Calu3 (cell line): ENCODE measurements at regions not wholly inside any gene's neighbourhood (a gene's known extent, or its start where the extent isn't known, plus 50 kb on each side); places are given as distances from the start of the nearest gene placed in this dataset.

Source experiments
- BruUV-seq: library from RNA; stranded (reverse); fragments of 400-500 nt; replicated peaks from 2 replicates; lab custom pipeline; 2021; lab: Mats Ljungman, UMichigan
- CTCF ChIA-PET: fragments of 300-600 bp; sonication (Branson Sonifier 250); formaldehyde crosslinking; loops from one replicate; lab custom pipeline; 2022; ENCODE audit warnings: antibody characterized with exemption; lab: Charles Lee
- DNase-seq: peaks from one replicate; pipeline ENCODE4 v3.0.0; 2022
- H3K27ac Mint-ChIP-seq: one replicate; pipeline ENCODE4 v1.8.0; 2022; ENCODE audit warnings: mixed read lengths; ENCODE audit not compliant: unreplicated experiment
- H3K27me3 Mint-ChIP-seq: one replicate; pipeline ENCODE4 v1.8.0; 2022; ENCODE audit warnings: mixed read lengths; ENCODE audit not compliant: unreplicated experiment
- H3K36me3 Mint-ChIP-seq: one replicate; pipeline ENCODE4 v1.8.0; 2022; ENCODE audit warnings: mild to moderate bottlenecking, moderate library complexity, mixed read lengths; ENCODE audit not compliant: insufficient read depth, unreplicated experiment
- H3K4me1 Mint-ChIP-seq: one replicate; pipeline ENCODE4 v1.8.0; 2022; ENCODE audit warnings: mild to moderate bottlenecking, low read depth, mixed read lengths; ENCODE audit not compliant: unreplicated experiment
- H3K4me3 Mint-ChIP-seq: one replicate; pipeline ENCODE4 v1.8.0; 2022; ENCODE audit warnings: mild to moderate bottlenecking, low read depth, moderate library complexity, mixed read lengths; ENCODE audit not compliant: unreplicated experiment
- H3K9me3 Mint-ChIP-seq: one replicate; pipeline ENCODE4 v1.8.0; 2022; ENCODE audit warnings: low read depth, mixed read lengths; ENCODE audit not compliant: unreplicated experiment
- intact Hi-C: fragments of 100-400 bp; cut with micrococcal nuclease; formaldehyde crosslinking; loops from one replicate; pipeline ENCODE4 v1.10.0; 2022; ENCODE audit not compliant: unreplicated experiment
- TF ChIP-seq, protein P1 (sequence below): fragments of 200-600 bp; IDR thresholded peaks from one replicate; pipeline ENCODE4 v1.8.0; 2022; ENCODE audit warnings: antibody characterized with exemption; ENCODE audit not compliant: unreplicated experiment

DNA sequence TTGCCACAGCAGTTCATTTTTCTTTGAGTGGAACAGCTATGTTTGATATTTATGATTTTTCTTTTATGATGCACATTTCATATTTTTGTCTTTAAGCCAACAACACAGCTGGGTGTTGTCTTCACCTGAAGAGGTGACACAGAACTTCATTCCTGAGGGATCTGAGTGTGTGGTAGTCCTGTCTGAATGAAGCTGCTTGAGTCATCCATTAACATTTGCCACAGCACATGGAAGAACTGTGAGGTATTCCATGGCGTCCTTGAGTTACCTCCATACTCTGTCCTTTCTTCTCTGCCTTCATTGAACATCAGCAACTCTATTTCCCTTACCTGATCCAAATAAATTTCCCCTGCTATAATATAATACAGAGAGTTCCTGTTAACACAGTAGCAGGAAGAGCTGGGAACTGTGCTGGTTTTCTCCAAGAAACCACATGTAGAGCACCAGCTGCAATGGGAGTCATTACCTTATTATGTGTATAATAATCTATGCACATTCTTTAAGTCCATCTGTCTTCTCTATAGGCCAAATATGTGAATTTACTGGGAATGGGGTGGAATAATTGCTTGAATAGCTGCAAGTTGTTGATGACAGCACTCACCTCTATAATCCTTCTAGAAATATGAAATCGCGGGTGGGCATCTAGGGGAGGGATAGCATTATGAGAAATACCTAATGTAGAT is 72.4 kb upstream of the TAC1 start:
- TF ChIP-seq, protein P1, sequence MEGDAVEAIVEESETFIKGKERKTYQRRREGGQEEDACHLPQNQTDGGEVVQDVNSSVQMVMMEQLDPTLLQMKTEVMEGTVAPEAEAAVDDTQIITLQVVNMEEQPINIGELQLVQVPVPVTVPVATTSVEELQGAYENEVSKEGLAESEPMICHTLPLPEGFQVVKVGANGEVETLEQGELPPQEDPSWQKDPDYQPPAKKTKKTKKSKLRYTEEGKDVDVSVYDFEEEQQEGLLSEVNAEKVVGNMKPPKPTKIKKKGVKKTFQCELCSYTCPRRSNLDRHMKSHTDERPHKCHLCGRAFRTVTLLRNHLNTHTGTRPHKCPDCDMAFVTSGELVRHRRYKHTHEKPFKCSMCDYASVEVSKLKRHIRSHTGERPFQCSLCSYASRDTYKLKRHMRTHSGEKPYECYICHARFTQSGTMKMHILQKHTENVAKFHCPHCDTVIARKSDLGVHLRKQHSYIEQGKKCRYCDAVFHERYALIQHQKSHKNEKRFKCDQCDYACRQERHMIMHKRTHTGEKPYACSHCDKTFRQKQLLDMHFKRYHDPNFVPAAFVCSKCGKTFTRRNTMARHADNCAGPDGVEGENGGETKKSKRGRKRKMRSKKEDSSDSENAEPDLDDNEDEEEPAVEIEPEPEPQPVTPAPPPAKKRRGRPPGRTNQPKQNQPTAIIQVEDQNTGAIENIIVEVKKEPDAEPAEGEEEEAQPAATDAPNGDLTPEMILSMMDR: no peak
- DNase-seq: no peak
- Mint-ChIP-seq H3K9me3 (no peaks in the 10 kb centered on the region), H3K27ac (no peak overlapping the region), H3K4me1 (no peaks in the 10 kb centered on the region), H3K27me3 (peaks cover 26% of the 10 kb centered on the region), H3K36me3 (no peaks in the 10 kb centered on the region), H3K4me3 (no peak overlapping the region)
- intact Hi-C loops: no loop called here
- BruUV-seq: no TSS peak
- CTCF ChIA-PET: no interaction called here

DNA sequence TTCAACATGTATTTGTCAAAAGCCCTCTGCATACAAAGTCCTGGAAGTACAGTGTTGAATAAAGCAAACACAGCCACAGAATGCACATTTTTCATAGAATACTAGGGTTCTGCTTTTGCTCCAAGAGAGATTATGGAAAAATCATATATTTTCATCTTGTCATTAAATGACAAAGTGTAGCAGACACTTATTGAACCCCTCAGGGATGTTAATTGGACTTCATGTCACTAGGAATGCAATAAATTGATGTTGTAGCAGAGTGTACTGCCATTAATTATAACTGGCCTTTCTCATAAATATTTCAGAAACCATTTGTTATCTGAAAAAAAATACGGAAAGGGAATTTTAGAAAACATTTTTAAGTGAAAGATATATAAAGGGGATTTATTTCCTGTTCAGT is 64.5 kb upstream of the TAC1 start:
- BruUV-seq: no TSS peak
- H3K27ac Mint-ChIP-seq: no peak overlapping the region
- TF ChIP-seq, protein P1: no peak
- H3K4me1 Mint-ChIP-seq: no peaks in the 10 kb centered on the region
- CTCF ChIA-PET: no interaction called here
- no peaks in the 10 kb centered on the region for H3K9me3 Mint-ChIP-seq
- H3K4me3 Mint-ChIP-seq: no peak overlapping the region
- peaks cover 61% of the 10 kb centered on the region for H3K27me3 Mint-ChIP-seq
- H3K36me3 Mint-ChIP-seq: no peaks in the 10 kb centered on the region
- intact Hi-C loops: no loop called here
- no peak for DNase-seq

DNA sequence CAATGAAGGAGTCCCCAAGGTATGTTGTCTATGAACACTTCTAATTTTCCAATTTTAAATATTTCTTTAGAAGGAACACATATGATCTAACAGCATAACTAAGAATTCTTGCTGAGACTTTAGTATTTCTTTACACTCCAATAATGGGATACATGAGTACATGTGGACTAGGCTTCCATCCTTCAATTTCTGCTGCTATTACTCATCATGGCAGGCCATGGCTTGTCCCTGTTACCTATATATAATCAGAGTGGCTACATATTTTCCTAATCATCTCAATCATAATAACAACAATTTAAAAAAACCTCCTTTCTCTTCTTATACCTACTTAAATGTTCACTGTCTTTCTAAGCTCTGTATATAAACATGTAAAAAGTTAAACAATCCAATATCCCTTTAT is 60.3 kb upstream of the TAC1 start:
- intact Hi-C loops: no loop called here
- no peaks in the 10 kb centered on the region for H3K4me1 Mint-ChIP-seq
- no TSS peak for BruUV-seq
- H3K27me3 Mint-ChIP-seq: peaks cover 43% of the 10 kb centered on the region
- CTCF ChIA-PET: no interaction called here
- no peaks in the 10 kb centered on the region for H3K9me3 Mint-ChIP-seq
- TF ChIP-seq, protein P1: no peak
- no peak for DNase-seq
- H3K4me3 Mint-ChIP-seq: no peak overlapping the region
- H3K36me3 Mint-ChIP-seq: no peaks in the 10 kb centered on the region
- no peak overlapping the region for H3K27ac Mint-ChIP-seq

DNA sequence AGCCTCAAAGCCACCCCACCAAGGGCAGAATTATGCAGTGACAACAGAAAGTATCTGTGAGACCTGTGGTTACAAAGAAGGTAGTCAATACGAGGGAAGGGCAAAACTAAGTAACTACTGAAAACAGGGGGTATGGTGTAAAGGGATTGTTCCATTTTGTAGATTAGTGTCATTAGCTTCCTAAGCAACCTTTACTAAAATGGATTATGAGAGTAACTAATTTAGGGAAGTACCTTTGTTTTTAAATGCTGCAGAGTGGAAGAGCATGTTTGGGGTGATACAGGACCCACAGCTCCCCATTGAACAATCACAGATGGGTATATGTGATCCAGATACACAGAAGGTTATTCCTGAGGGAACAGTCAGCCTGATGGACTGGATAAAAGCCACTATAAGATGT is 51.3 kb upstream of the TAC1 start:
- Mint-ChIP-seq H3K27ac (no peak overlapping the region), H3K27me3 (peaks cover 33% of the 10 kb centered on the region), H3K4me3 (no peak overlapping the region), H3K9me3 (no peaks in the 10 kb centered on the region), H3K4me1 (no peaks in the 10 kb centered on the region), H3K36me3 (no peaks in the 10 kb centered on the region)
- TF ChIP-seq, protein P1: no peak
- no peak for DNase-seq
- intact Hi-C loops: no loop called here
- no TSS peak for BruUV-seq
- CTCF ChIA-PET: no interaction called here
